CD4-positive, alpha-beta T cell treated with Interleukin-4 for 4 hours (primary cell): ENCODE measurements at regions not wholly inside any gene's neighbourhood (a gene's known extent, or its start where the extent isn't known, plus 50 kb on each side); places are given as distances from the start of the nearest gene placed in this dataset.
"Not testable (repeated sequence)": the region's sequence is repeated elsewhere in the genome, so short reads cannot be mapped to it uniquely, and the experiment has no call there.

Source experiments
- DNase-seq: peaks from one replicate; pipeline ENCODE4 v3.0.0-alpha.2; 2020

GRCh38 chrX:128929271-128930057, 593.8 kb downstream of the SMARCA1 start:
- DNase-seq = no peak

GRCh38 chrX:128928636-128929035, 594.7 kb downstream of the SMARCA1 start:
- DNase-seq = no peak

- no peak for DNase-seq
These were observed 595.9 kb downstream of the SMARCA1 start for GRCh38 chrX:128927363-128927762.

- no peak for DNase-seq
These were observed 616.5 kb downstream of the SMARCA1 start for GRCh38 chrX:128906753-128907152.

- no peak for DNase-seq
These were observed 622.3 kb downstream of the SMARCA1 start for GRCh38 chrX:128901018-128901417.

GRCh38 chrX:128897621-128898020, 625.7 kb downstream of the SMARCA1 start:
- no peak for DNase-seq

GRCh38 chrX:128891554-128891953, 631.7 kb downstream of the SMARCA1 start:
- DNase-seq = no peak

- DNase-seq = no peak
These were observed 638.9 kb downstream of the SMARCA1 start for GRCh38 chrX:128884430-128884829.

- no peak for DNase-seq
These were observed 639.6 kb downstream of the SMARCA1 start for GRCh38 chrX:128883650-128884049.

- no peak for DNase-seq
These were observed 652.9 kb downstream of the SMARCA1 start for GRCh38 chrX:128870361-128870760.

- no peak for DNase-seq
These were observed 660.7 kb downstream of the SMARCA1 start for GRCh38 chrX:128862557-128862956.

GRCh38 chrX:128848374-128848773, 674.9 kb downstream of the SMARCA1 start:
- DNase-seq = no peak

- no peak for DNase-seq
These were observed 676.9 kb downstream of the SMARCA1 start for GRCh38 chrX:128846385-128846784.

GRCh38 chrX:128818690-128819089, 704.6 kb downstream of the SMARCA1 start:
- no peak for DNase-seq

GRCh38 chrX:128816919-128817318, 706.4 kb downstream of the SMARCA1 start:
- no peak for DNase-seq

GRCh38 chrX:128807367-128807766, 715.9 kb downstream of the SMARCA1 start:
- DNase-seq = no peak

GRCh38 chrX:128805236-128805635, 718.1 kb downstream of the SMARCA1 start:
- DNase-seq = no peak

- no peak for DNase-seq
These were observed 718.5 kb downstream of the SMARCA1 start for GRCh38 chrX:128804828-128805227.

GRCh38 chrX:128800138-128800537, 723.2 kb downstream of the SMARCA1 start:
- no peak for DNase-seq

- DNase-seq = not testable (repeated sequence)
These were observed 730.9 kb upstream of the ACTRT1 start for GRCh38 chrX:128783139-128783538.

GRCh38 chrX:128781506-128781905, 729.3 kb upstream of the ACTRT1 start:
- DNase-seq = peak; percentile 2

GRCh38 chrX:128780934-128781333, 728.7 kb upstream of the ACTRT1 start:
- no peak for DNase-seq

GRCh38 chrX:128769495-128769894, 717.3 kb upstream of the ACTRT1 start:
- DNase-seq = no peak

GRCh38 chrX:128759745-128760144, 707.5 kb upstream of the ACTRT1 start:
- DNase-seq = no peak

- DNase-seq = no peak
These were observed 707.0 kb upstream of the ACTRT1 start for GRCh38 chrX:128759177-128759576.
